ENCODE measurements at regions not wholly inside any gene's neighbourhood (a gene's known extent, or its start where the extent isn't known, plus 50 kb on each side); places are given as distances from the start of the nearest gene placed in this dataset.
"Not testable (repeated sequence)": the region's sequence is repeated elsewhere in the genome, so short reads cannot be mapped to it uniquely, and the experiment has no call there.

GRCh38 chr18:56453631-56454030, 184.8 kb downstream of the TXNL1 start:
- no peak for DNase-seq

DNA sequence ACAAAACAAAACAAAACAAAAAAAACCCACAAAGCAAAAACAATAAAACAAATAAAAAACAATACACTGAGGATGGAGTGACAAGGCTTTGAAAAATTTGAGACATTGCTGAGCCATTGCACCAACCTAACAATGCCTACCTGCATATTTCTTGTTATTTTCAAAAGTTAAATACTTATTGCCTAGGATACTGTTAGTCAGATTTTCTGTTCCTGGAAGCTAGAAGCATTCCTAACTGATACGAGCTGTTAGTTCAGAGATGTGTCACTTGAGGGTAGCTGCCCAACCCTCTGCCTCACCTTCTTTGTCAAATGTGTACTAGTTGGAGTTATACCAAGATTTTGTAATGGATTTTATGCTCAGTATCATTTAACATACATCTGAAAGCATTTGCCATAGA, 187.2 kb downstream of the TXNL1 start:
- DNase-seq: no peak

More at GRCh38 chr18:56453631-56454030, 184.8 kb downstream of the TXNL1 start:
- in situ Hi-C loops (cut with MboI; ENCODE audit: low pct_unique_long_range_greater_than_20kb, low sequenced_read_pairs): no loop called here

GRCh38 chr18:56448751-56449150, 189.6 kb downstream of the TXNL1 start:
- in situ Hi-C loops (cut with MboI; ENCODE audit: low pct_unique_long_range_greater_than_20kb, low sequenced_read_pairs): no loop called here
- no peak for DNase-seq

More for the DNA sequence above, 187.2 kb downstream of the TXNL1 start:
- in situ Hi-C loops (cut with MboI; ENCODE audit: low pct_unique_long_range_greater_than_20kb, low sequenced_read_pairs): no loop called here

GRCh38 chr18:56445422-56445821, 193.0 kb downstream of the TXNL1 start:
- DNase-seq: no peak
- in situ Hi-C loops (cut with MboI; ENCODE audit: low pct_unique_long_range_greater_than_20kb, low sequenced_read_pairs): no loop called here

- in situ Hi-C loops (cut with MboI; ENCODE audit: low pct_unique_long_range_greater_than_20kb, low sequenced_read_pairs): no loop called here
Observed at GRCh38 chr18:56444201-56444600, 194.2 kb downstream of the TXNL1 start.

GRCh38 chr18:56443166-56443907, 195.1 kb downstream of the TXNL1 start:
- no peak for DNase-seq
- in situ Hi-C loops (cut with MboI; ENCODE audit: low pct_unique_long_range_greater_than_20kb, low sequenced_read_pairs): no loop called here

More at GRCh38 chr18:56444201-56444600, 194.2 kb downstream of the TXNL1 start:
- no peak for DNase-seq

DNA sequence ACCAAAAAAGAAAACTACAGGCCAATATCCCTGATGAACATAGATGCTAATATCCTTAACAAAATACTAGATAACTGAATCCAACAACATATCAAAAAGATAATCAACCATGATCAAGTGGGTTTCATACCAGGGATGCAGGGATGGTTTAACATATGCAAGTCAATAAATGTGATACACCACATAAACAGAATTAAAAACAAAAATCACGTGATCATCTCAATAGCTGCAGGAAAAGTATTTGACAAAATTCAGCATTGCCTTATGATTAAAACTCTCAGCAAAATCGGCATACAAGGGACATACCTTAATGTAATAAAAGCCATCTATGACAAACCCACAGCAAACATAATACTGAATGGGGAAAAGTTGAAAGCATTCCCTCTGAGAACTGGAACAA, 199.9 kb downstream of the TXNL1 start:
- in situ Hi-C loops (cut with MboI; ENCODE audit: low pct_unique_long_range_greater_than_20kb, low sequenced_read_pairs): not testable (repeated sequence)

GRCh38 chr18:56436651-56437050, 201.7 kb downstream of the TXNL1 start:
- no peak for DNase-seq
- in situ Hi-C loops (cut with MboI; ENCODE audit: low pct_unique_long_range_greater_than_20kb, low sequenced_read_pairs): no loop called here

More for the DNA sequence above, 199.9 kb downstream of the TXNL1 start:
- DNase-seq: not testable (repeated sequence)

GRCh38 chr18:56433919-56434318, 204.5 kb downstream of the TXNL1 start:
- in situ Hi-C loops (cut with MboI; ENCODE audit: low pct_unique_long_range_greater_than_20kb, low sequenced_read_pairs): no loop called here
- DNase-seq: peak; percentile 23

- in situ Hi-C loops (cut with MboI; ENCODE audit: low pct_unique_long_range_greater_than_20kb, low sequenced_read_pairs): no loop called here
- no peak for DNase-seq
Observed at GRCh38 chr18:56431551-56431950, 206.8 kb downstream of the TXNL1 start.

GRCh38 chr18:56423626-56424025, 214.8 kb downstream of the TXNL1 start:
- in situ Hi-C loops (cut with MboI; ENCODE audit: low pct_unique_long_range_greater_than_20kb, low sequenced_read_pairs): no loop called here
- no peak for DNase-seq

DNA sequence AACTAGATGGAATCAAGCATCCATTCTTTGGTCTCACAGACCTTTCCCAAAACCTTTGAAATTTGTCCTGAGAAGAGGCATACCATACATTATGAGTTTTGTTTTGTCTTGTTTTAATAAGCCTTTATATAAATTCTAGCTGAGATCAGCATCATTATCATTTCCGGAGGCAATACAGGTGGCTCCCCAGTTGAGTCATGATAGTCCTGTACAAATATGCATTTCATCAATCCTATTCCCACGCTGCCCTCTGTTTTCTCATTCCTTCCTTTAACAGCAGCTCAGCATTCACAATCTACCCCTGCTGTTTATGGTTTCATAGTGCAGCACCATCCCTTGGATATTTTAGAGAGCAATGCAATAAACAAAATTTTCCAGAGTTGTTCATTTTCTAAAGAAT, 216.7 kb downstream of the TXNL1 start:
- in situ Hi-C loops (cut with MboI; ENCODE audit: low pct_unique_long_range_greater_than_20kb, low sequenced_read_pairs): no loop called here
- DNase-seq: no peak

DNA sequence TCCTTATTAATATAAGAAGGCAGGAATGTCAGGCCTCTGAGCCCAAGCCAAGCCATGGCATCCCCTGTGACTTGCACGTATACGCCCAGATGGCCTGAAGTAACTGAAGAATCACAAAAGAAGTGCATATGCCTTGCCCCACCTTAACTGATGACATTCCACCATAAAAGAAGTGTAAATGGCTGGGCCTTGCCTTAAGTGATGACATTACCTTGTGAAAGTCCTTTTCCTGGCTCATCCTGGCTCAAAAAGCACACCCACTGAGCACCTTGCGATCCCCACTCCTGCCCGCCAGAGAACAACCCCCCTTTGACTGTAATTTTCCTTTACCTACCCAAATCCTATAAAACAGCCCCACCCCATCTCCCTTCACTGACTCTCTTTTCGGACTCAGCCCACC, 217.5 kb downstream of the TXNL1 start:
- in situ Hi-C loops (cut with MboI; ENCODE audit: low pct_unique_long_range_greater_than_20kb, low sequenced_read_pairs); DNase-seq: not testable (repeated sequence)

GRCh38 chr18:56414357-56414756, 224.0 kb downstream of the TXNL1 start:
- in situ Hi-C loops (cut with MboI; ENCODE audit: low pct_unique_long_range_greater_than_20kb, low sequenced_read_pairs): no loop called here
- DNase-seq: no peak

DNA sequence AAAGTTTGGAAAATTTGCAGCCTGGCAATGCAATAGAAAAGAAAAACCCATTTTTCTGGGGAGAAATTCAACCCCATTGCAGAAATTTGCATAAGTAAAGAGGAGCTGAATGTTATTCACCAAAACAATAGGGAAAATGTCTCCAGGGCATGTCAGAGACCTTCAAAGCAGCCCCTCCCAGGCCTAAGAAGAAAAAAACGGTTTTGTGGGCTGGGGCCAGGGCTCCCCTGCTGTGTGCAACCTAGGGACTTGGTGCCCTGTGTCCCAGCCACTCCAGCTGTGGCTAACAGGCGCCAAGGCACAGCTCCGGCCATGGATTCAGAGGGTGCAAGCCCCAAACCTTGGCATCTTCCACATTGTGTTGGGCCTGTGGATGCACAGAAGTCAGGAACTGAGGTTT, 224.5 kb downstream of the TXNL1 start:
- in situ Hi-C loops (cut with MboI; ENCODE audit: low pct_unique_long_range_greater_than_20kb, low sequenced_read_pairs): no loop called here
- DNase-seq: no peak

DNA sequence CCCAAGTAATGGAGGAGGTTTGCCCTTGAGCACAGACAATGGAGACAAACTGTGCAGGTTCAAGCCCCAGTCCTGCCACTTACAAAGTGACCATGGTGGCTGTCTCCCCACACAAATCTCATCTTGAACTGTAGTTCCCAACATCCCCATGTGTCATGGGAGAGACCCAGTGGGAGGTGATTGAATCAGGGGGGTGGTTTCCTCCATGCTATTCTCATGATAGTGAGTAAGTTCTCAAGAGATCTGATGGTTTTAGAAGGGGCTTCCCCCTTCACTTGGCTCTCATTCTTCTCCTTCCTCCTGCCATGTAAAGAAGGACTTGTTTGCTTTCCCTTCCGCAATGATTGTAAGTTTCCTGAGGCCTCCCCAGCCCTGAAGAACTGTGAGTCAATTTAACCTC, 225.4 kb downstream of the TXNL1 start:
- in situ Hi-C loops (cut with MboI; ENCODE audit: low pct_unique_long_range_greater_than_20kb, low sequenced_read_pairs): no loop called here
- DNase-seq: no peak

DNA sequence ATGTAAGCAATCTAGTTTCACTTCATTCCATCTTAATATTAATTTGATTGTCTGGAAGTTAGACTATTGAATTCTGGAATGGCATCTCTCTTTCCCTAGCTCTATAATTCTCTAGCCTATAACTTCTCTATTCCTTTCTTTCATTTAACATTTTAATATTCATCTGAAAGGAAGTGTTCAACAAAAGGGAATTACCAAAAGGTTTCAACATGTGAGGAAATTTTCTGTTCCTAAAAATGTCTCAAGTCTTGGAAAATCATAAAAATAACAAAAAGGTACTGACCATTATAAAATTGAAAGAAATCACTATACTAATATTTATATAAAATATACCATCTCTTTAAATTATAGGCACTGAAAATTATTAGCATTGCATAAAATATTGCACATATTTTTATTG, 228.7 kb downstream of the TXNL1 start:
- no peak for DNase-seq
- in situ Hi-C loops (cut with MboI; ENCODE audit: low pct_unique_long_range_greater_than_20kb, low sequenced_read_pairs): no loop called here

GRCh38 chr18:56407646-56408180, 230.7 kb downstream of the TXNL1 start:
- in situ Hi-C loops (cut with MboI; ENCODE audit: low pct_unique_long_range_greater_than_20kb, low sequenced_read_pairs): no loop called here
- DNase-seq: no peak

DNA sequence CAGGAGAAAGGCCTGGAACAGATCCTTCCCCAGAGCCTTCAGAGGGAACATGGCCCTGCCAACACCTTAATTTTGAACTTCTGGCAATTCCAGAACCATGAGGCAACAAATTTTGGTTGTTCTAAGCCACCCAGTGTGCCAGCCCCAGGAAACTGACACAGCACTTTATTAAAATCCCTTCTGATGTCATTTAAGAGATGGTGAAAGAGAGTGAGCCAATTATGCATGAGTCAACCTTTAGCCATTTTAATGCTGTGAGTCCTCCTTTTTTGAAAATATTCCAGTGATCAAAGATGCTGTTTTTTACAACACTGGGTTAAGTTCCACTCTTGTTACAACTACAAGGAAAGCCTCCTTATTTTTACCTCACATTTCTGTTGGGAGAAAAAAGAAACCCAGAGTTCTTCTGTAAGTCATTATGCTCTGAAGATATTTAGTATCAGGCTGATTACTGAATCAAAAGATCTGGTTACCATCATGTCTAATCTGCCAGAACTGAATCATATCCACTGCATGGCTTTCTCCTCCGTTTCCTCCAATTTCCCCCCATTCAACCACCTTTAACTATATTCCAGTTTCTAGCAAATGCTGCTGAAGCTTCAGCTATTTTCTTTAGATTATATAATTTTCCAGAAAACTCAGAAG, 235.4 kb downstream of the TXNL1 start:
- in situ Hi-C loops (cut with MboI; ENCODE audit: low pct_unique_long_range_greater_than_20kb, low sequenced_read_pairs): no loop called here
- DNase-seq: no peak

DNA sequence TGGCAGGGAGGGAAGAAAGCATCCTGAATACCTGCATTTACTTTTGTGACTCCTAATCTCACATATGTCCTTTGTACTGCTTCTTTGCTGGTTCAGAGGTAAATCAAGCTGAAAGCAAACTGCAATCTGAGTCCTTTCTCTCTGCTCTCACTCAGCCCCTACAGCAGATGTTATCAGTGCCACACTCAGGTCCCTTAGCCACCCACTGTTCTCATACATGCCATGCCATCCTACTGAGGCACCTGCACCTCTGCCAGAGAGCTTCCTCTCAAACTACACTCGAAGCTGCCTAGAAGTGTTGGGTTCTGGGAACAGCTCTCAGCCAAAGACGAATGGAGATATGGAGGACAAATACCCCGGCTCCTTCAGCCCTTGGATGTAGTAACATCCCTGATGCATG, 244.5 kb downstream of the TXNL1 start:
- in situ Hi-C loops (cut with MboI; ENCODE audit: low pct_unique_long_range_greater_than_20kb, low sequenced_read_pairs): no loop called here
- no peak for DNase-seq

All from KBM-7 (cell line).